ENCODE measurements at regions not wholly inside any gene's neighbourhood (a gene's known extent, or its start where the extent isn't known, plus 50 kb on each side); places are given as distances from the start of the nearest gene placed in this dataset.

- DNase-seq (ENCODE audit: low read depth in 2 of 2) = no peak
Measured at GRCh38 chr5:174191076-174191475, 145.6 kb downstream of the NSG2 start.

GRCh38 chr5:174191850-174192655, 146.5 kb downstream of the NSG2 start:
- no peak for DNase-seq (ENCODE audit: low read depth in 2 of 2)

GRCh38 chr5:174192901-174193300, 147.4 kb downstream of the NSG2 start:
- no peak for DNase-seq (ENCODE audit: low read depth in 2 of 2)

GRCh38 chr5:174195517-174195916, 150.0 kb downstream of the NSG2 start:
- no peak for DNase-seq (ENCODE audit: low read depth in 2 of 2)

- no peak for DNase-seq (ENCODE audit: low read depth in 2 of 2)
Measured at GRCh38 chr5:174197929-174198328, 152.4 kb downstream of the NSG2 start.

- DNase-seq (ENCODE audit: low read depth in 2 of 2) = no peak
Measured at GRCh38 chr5:174198541-174198940, 153.0 kb downstream of the NSG2 start.

GRCh38 chr5:174202996-174203395, 157.5 kb downstream of the NSG2 start:
- DNase-seq (ENCODE audit: low read depth in 2 of 2) = no peak

- DNase-seq (ENCODE audit: low read depth in 2 of 2) = no peak
Measured at GRCh38 chr5:174204535-174205313, 159.2 kb downstream of the NSG2 start.

- no peak for DNase-seq (ENCODE audit: low read depth in 2 of 2)
Measured at GRCh38 chr5:174205939-174206338, 160.4 kb downstream of the NSG2 start.

- no peak for DNase-seq (ENCODE audit: low read depth in 2 of 2)
Measured at GRCh38 chr5:174210596-174211276, 165.2 kb downstream of the NSG2 start.

GRCh38 chr5:174211277-174211626, 165.7 kb downstream of the NSG2 start:
- no peak for DNase-seq (ENCODE audit: low read depth in 2 of 2)

GRCh38 chr5:174217527-174217926, 172.0 kb downstream of the NSG2 start:
- no peak for DNase-seq (ENCODE audit: low read depth in 2 of 2)

- DNase-seq (ENCODE audit: low read depth in 2 of 2) = no peak
Measured at GRCh38 chr5:174218162-174218561, 172.7 kb downstream of the NSG2 start.

- no peak for DNase-seq (ENCODE audit: low read depth in 2 of 2)
Measured at GRCh38 chr5:174220417-174220816, 174.9 kb downstream of the NSG2 start.

- DNase-seq (ENCODE audit: low read depth in 2 of 2) = no peak
Measured at GRCh38 chr5:174221436-174221835, 175.9 kb downstream of the NSG2 start.

- DNase-seq (ENCODE audit: low read depth in 2 of 2) = no peak
Measured at GRCh38 chr5:174221946-174222345, 176.4 kb downstream of the NSG2 start.

GRCh38 chr5:174222891-174223290, 177.4 kb downstream of the NSG2 start:
- no peak for DNase-seq (ENCODE audit: low read depth in 2 of 2)

- no peak for DNase-seq (ENCODE audit: low read depth in 2 of 2)
Measured at GRCh38 chr5:174223355-174223754, 177.8 kb downstream of the NSG2 start.

- DNase-seq (ENCODE audit: low read depth in 2 of 2) = no peak
Measured at GRCh38 chr5:174229068-174229467, 183.6 kb downstream of the NSG2 start.

- no peak for DNase-seq (ENCODE audit: low read depth in 2 of 2)
Measured at GRCh38 chr5:174229514-174230370, 184.2 kb downstream of the NSG2 start.

GRCh38 chr5:174231956-174232487, 186.5 kb downstream of the NSG2 start:
- DNase-seq (ENCODE audit: low read depth in 2 of 2) = no peak
